ENCODE measurements at regions not wholly inside any gene's neighbourhood (a gene's known extent, or its start where the extent isn't known, plus 50 kb on each side); places are given as distances from the start of the nearest gene placed in this dataset.
"Not testable (repeated sequence)": the region's sequence is repeated elsewhere in the genome, so short reads cannot be mapped to it uniquely, and the experiment has no call there.

GRCh38 chr12:17134315-17134714 lies 528.4 kb upstream of the LMO3 start:
- no peak overlapping the region for H3K4me3 Mint-ChIP-seq (ENCODE audit: unreplicated experiment)
- H3K27me3 Mint-ChIP-seq (ENCODE audit: low read depth), result no peaks in the 10 kb centered on the region
- no peaks in the 10 kb centered on the region for H3K36me3 Mint-ChIP-seq (ENCODE audit: low read depth)
- no peaks in the 10 kb centered on the region for H3K9me3 Mint-ChIP-seq (ENCODE audit: low read depth)
- TF ChIP-seq CTCF (IDR thresholded peaks at IDR 0.05), result no peak
- no peak overlapping the region for H3K27ac Mint-ChIP-seq (ENCODE audit: unreplicated experiment)
- no peaks in the 10 kb centered on the region for H3K4me1 Mint-ChIP-seq (ENCODE audit: low read depth)
- DNase-seq (ENCODE audit: low spot score), result no peak

GRCh38 chr12:17132336-17132735 lies 526.4 kb upstream of the LMO3 start:
- Mint-ChIP-seq H3K4me3 (ENCODE audit: unreplicated experiment) (no peak overlapping the region), H3K9me3 (ENCODE audit: low read depth) (no peaks in the 10 kb centered on the region), H3K4me1 (ENCODE audit: low read depth) (no peaks in the 10 kb centered on the region), H3K27ac (ENCODE audit: unreplicated experiment) (no peak overlapping the region), H3K36me3 (ENCODE audit: low read depth) (no peaks in the 10 kb centered on the region), H3K27me3 (ENCODE audit: low read depth) (no peaks in the 10 kb centered on the region)
- TF ChIP-seq CTCF (IDR thresholded peaks at IDR 0.05), result no peak
- DNase-seq (ENCODE audit: low spot score), result no peak

GRCh38 chr12:17116538-17116937 lies 510.6 kb upstream of the LMO3 start:
- not testable (repeated sequence) for H3K27ac Mint-ChIP-seq (ENCODE audit: unreplicated experiment)
- H3K9me3 Mint-ChIP-seq (ENCODE audit: low read depth), result peaks cover 18% of the 10 kb centered on the region

GRCh38 chr12:17110316-17110715 lies 504.4 kb upstream of the LMO3 start:
- H3K4me1 Mint-ChIP-seq (ENCODE audit: low read depth), result peaks cover 4% of the 10 kb centered on the region
- H3K27ac Mint-ChIP-seq (ENCODE audit: unreplicated experiment), result no peak overlapping the region
- no peak for DNase-seq (ENCODE audit: low spot score)
- no peaks in the 10 kb centered on the region for H3K36me3 Mint-ChIP-seq (ENCODE audit: low read depth)
- H3K4me3 Mint-ChIP-seq (ENCODE audit: unreplicated experiment), result no peak overlapping the region
- no peaks in the 10 kb centered on the region for H3K27me3 Mint-ChIP-seq (ENCODE audit: low read depth)
- no peak for TF ChIP-seq CTCF (IDR thresholded peaks at IDR 0.05)
- H3K9me3 Mint-ChIP-seq (ENCODE audit: low read depth), result peaks cover 3% of the 10 kb centered on the region

More at GRCh38 chr12:17116538-17116937, 510.6 kb upstream of the LMO3 start:
- not testable (repeated sequence) for H3K4me3 Mint-ChIP-seq (ENCODE audit: unreplicated experiment); H3K4me1 Mint-ChIP-seq (ENCODE audit: low read depth); H3K36me3 Mint-ChIP-seq (ENCODE audit: low read depth); H3K27me3 Mint-ChIP-seq (ENCODE audit: low read depth); DNase-seq (ENCODE audit: low spot score)

- no peak overlapping the region for H3K4me3 Mint-ChIP-seq (ENCODE audit: unreplicated experiment)
- H3K27ac Mint-ChIP-seq (ENCODE audit: unreplicated experiment), result no peak overlapping the region
- H3K27me3 Mint-ChIP-seq (ENCODE audit: low read depth), result no peaks in the 10 kb centered on the region
- TF ChIP-seq CTCF (IDR thresholded peaks at IDR 0.05), result no peak
- no peak for DNase-seq (ENCODE audit: low spot score)
- H3K9me3 Mint-ChIP-seq (ENCODE audit: low read depth), result peaks cover under 1% of the 10 kb centered on the region
- no peaks in the 10 kb centered on the region for H3K36me3 Mint-ChIP-seq (ENCODE audit: low read depth)
- H3K4me1 Mint-ChIP-seq (ENCODE audit: low read depth), result peaks cover 4% of the 10 kb centered on the region
Measured at GRCh38 chr12:17108877-17109541, 503.0 kb upstream of the LMO3 start.

GRCh38 chr12:17104801-17105200 lies 498.8 kb upstream of the LMO3 start:
- no peak overlapping the region for H3K27ac Mint-ChIP-seq (ENCODE audit: unreplicated experiment)
- H3K27me3 Mint-ChIP-seq (ENCODE audit: low read depth), result no peaks in the 10 kb centered on the region
- TF ChIP-seq CTCF (IDR thresholded peaks at IDR 0.05), result no peak
- DNase-seq (ENCODE audit: low spot score), result no peak
- no peaks in the 10 kb centered on the region for H3K36me3 Mint-ChIP-seq (ENCODE audit: low read depth)
- no peak overlapping the region for H3K4me3 Mint-ChIP-seq (ENCODE audit: unreplicated experiment)
- H3K4me1 Mint-ChIP-seq (ENCODE audit: low read depth), result peaks cover 4% of the 10 kb centered on the region
- H3K9me3 Mint-ChIP-seq (ENCODE audit: low read depth), result peaks cover 13% of the 10 kb centered on the region
